ENCODE measurements at regions not wholly inside any gene's neighbourhood (a gene's known extent, or its start where the extent isn't known, plus 50 kb on each side); places are given as distances from the start of the nearest gene placed in this dataset.

DNA sequence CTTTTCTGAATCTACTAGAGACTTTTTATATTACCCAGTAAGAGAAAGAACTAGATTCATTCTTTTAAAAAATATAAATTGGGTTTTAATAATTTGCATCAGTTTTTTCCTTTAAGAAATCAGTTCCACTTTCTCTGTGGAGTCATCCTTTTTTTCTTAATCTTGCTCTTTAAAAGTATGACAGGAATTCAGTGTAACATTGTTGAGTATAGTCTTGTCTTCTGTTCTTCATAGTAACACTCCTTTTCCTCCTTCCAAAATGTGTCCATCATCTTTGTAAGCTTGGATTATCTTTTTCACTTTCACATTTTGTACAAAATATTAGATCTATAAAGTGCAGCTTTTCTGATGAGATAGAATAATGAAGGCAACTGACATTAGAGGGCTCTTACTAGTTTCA is 135.4 kb downstream of the HAUS1 start:
- intact Hi-C loops (cut with micrococcal nuclease): no loop called here
- Histone ChIP-seq H3K4me3 (replicated peaks in 1 of 2; ENCODE audit: low read depth in 1 of 2, low read length in 2 of 2) (no peak overlapping the region), H3K9me2 (ENCODE audit: insufficient read depth) (no peaks in the 10 kb centered on the region), H3K9me3 (ENCODE audit: control insufficient read depth in 1 of 2, insufficient read depth in 1 of 2, low read depth in 1 of 2, low read length in 2 of 2) (no peaks in the 10 kb centered on the region), H3K27ac (ENCODE audit: low read depth, low read length) (no peak overlapping the region), H3K27me3 (ENCODE audit: insufficient read depth, low read length) (no peaks in the 10 kb centered on the region), H3K4me1 (ENCODE audit: control insufficient read depth in 1 of 2, insufficient read depth in 2 of 2, low read length in 2 of 2) (no peaks in the 10 kb centered on the region), H3K36me3 (ENCODE audit: control insufficient read depth in 1 of 2, insufficient read depth in 2 of 2, low read length in 2 of 2) (no peaks in the 10 kb centered on the region), H4K20me1 (ENCODE audit: insufficient read depth) (0 out of 2 replicates have a peak, but pooled peaks cover 4% of the 10 kb centered on the region), H3K9ac (ENCODE audit: low read length) (no peak overlapping the region), H2AFZ (ENCODE audit: low read depth, low read length, poor library complexity, severe bottlenecking) (no peak overlapping the region), H3K79me2 (ENCODE audit: insufficient read depth, low read length) (peaks cover 36% of the 10 kb centered on the region), H3K4me2 (ENCODE audit: low read length) (no peak overlapping the region)
- TF ChIP-seq TCF7L2 (IDR thresholded peaks at IDR 0.05; ENCODE audit: borderline replicate concordance, extremely low read depth, insufficient read depth, insufficient read length): no peak
- TF ChIP-seq, protein P1, sequence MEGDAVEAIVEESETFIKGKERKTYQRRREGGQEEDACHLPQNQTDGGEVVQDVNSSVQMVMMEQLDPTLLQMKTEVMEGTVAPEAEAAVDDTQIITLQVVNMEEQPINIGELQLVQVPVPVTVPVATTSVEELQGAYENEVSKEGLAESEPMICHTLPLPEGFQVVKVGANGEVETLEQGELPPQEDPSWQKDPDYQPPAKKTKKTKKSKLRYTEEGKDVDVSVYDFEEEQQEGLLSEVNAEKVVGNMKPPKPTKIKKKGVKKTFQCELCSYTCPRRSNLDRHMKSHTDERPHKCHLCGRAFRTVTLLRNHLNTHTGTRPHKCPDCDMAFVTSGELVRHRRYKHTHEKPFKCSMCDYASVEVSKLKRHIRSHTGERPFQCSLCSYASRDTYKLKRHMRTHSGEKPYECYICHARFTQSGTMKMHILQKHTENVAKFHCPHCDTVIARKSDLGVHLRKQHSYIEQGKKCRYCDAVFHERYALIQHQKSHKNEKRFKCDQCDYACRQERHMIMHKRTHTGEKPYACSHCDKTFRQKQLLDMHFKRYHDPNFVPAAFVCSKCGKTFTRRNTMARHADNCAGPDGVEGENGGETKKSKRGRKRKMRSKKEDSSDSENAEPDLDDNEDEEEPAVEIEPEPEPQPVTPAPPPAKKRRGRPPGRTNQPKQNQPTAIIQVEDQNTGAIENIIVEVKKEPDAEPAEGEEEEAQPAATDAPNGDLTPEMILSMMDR (IDR thresholded peaks at IDR 0.05 in 2 of 3, conservative IDR thresholded peaks at IDR 0.05 in 1 of 3; ENCODE audit: borderline replicate concordance in 1 of 3, insufficient read depth in 1 of 3, low read depth in 2 of 3, low read length in 2 of 3): no peak
- TF ChIP-seq ZFX (IDR thresholded peaks at IDR 0.05): no peak
- TF ChIP-seq EZH2 (IDR thresholded peaks at IDR 0.05): no peak
- TF ChIP-seq POLR2A (IDR thresholded peaks at IDR 0.05; ENCODE audit: borderline replicate concordance, extremely low read depth, insufficient read depth, insufficient read length): no peak
- no peak for TF ChIP-seq CEBPB (IDR thresholded peaks at IDR 0.05; ENCODE audit: low read depth)
- no peak for TF ChIP-seq EZH2phosphoT487 (IDR thresholded peaks at IDR 0.05; ENCODE audit: borderline replicate concordance)
- TF ChIP-seq POLR2AphosphoS5 (IDR thresholded peaks at IDR 0.05; ENCODE audit: low read depth, low read length): no peak
- no peak for TF ChIP-seq SRF (IDR thresholded peaks at IDR 0.05; ENCODE audit: low read depth)
- no peak for TF ChIP-seq EGR1 (IDR thresholded peaks at IDR 0.05; ENCODE audit: low read depth)
- no peak for TF ChIP-seq CBX3 (IDR thresholded peaks at IDR 0.05; ENCODE audit: low read depth)
- no peak for TF ChIP-seq SP1 (IDR thresholded peaks at IDR 0.05; ENCODE audit: low read depth)
- no peak for TF ChIP-seq ZNF274 (IDR thresholded peaks at IDR 0.05; ENCODE audit: low read depth, low read length)
- TF ChIP-seq, protein P2, sequence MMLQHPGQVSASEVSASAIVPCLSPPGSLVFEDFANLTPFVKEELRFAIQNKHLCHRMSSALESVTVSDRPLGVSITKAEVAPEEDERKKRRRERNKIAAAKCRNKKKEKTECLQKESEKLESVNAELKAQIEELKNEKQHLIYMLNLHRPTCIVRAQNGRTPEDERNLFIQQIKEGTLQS (IDR thresholded peaks at IDR 0.05): no peak
- TF ChIP-seq, protein P3, sequence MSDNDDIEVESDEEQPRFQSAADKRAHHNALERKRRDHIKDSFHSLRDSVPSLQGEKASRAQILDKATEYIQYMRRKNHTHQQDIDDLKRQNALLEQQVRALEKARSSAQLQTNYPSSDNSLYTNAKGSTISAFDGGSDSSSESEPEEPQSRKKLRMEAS (IDR thresholded peaks at IDR 0.05): no peak
- TF ChIP-seq SIN3A (IDR thresholded peaks at IDR 0.05; ENCODE audit: low read depth): no peak
- no peak for TF ChIP-seq YY1 (IDR thresholded peaks at IDR 0.05; ENCODE audit: extremely low read depth, insufficient replicate concordance, low read depth, low read length)
- TF ChIP-seq, protein P4, sequence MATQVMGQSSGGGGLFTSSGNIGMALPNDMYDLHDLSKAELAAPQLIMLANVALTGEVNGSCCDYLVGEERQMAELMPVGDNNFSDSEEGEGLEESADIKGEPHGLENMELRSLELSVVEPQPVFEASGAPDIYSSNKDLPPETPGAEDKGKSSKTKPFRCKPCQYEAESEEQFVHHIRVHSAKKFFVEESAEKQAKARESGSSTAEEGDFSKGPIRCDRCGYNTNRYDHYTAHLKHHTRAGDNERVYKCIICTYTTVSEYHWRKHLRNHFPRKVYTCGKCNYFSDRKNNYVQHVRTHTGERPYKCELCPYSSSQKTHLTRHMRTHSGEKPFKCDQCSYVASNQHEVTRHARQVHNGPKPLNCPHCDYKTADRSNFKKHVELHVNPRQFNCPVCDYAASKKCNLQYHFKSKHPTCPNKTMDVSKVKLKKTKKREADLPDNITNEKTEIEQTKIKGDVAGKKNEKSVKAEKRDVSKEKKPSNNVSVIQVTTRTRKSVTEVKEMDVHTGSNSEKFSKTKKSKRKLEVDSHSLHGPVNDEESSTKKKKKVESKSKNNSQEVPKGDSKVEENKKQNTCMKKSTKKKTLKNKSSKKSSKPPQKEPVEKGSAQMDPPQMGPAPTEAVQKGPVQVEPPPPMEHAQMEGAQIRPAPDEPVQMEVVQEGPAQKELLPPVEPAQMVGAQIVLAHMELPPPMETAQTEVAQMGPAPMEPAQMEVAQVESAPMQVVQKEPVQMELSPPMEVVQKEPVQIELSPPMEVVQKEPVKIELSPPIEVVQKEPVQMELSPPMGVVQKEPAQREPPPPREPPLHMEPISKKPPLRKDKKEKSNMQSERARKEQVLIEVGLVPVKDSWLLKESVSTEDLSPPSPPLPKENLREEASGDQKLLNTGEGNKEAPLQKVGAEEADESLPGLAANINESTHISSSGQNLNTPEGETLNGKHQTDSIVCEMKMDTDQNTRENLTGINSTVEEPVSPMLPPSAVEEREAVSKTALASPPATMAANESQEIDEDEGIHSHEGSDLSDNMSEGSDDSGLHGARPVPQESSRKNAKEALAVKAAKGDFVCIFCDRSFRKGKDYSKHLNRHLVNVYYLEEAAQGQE (IDR thresholded peaks at IDR 0.05; ENCODE audit: low read depth): no peak
- CTCF ChIA-PET: interaction anchor here (1.7 kb wide), 1 partner anchor 66 kb away, joined by 8 read pairs; a partner anchor contains a TSS
- ATAC-seq: no peak
- POLR2A ChIA-PET: interaction anchor here (1.3 kb wide), 1 partner anchor 66 kb away, joined by 3 read pairs; a partner anchor contains a TSS
- DNase-seq (ENCODE audit: low read depth, low spot score): no peak
- no TSS peak for BruUV-seq (replicated peaks)
- RAD21 ChIA-PET (ENCODE audit: low non-redundant PET in 1 of 2, low total read pairs in 2 of 2, uncharacterized antibody in 2 of 2, unreplicated experiment in 2 of 2): no interaction called here

All from HCT116 (cell line).